OCI-LY7 (cell line): ENCODE measurements at regions not wholly inside any gene's neighbourhood (a gene's known extent, or its start where the extent isn't known, plus 50 kb on each side); places are given as distances from the start of the nearest gene placed in this dataset.

Experiments
- BruUV-seq: library from RNA; stranded (reverse); fragments of 400-500 nt; replicated peaks from 2 replicates; lab custom pipeline; 2021; lab: Mats Ljungman, UMichigan
- CTCF ChIA-PET: fragments of 300-600 bp; sonication (Branson Sonifier 250); formaldehyde crosslinking; loops from one replicate; lab custom pipeline; 2022; ENCODE audit warnings: antibody characterized with exemption; ENCODE audit not compliant: unreplicated experiment; lab: Charles Lee
- POLR2A ChIA-PET: fragments of 300-600 bp; sonication (Branson Sonifier 250); formaldehyde crosslinking; loops from one replicate; lab custom pipeline; 2022; ENCODE audit warnings: antibody characterized with exemption; lab: Charles Lee
- DNase-seq: peaks from one replicate; pipeline ENCODE4 v3.0.0-alpha.2; 2015; ENCODE audit warnings: low spot score
- H2AFZ ChIP-seq: fragments of 200-600 bp; sonication (generic), shearing (Covaris generic); 2 replicates; pipeline ENCODE4 v1.6.1; 2014; ENCODE audit warnings: mild to moderate bottlenecking, antibody characterized with exemption, low read length, moderate library complexity
- H3K27ac ChIP-seq: fragments of 200-600 bp; sonication (generic); 2 replicates; pipeline ENCODE4 v1.5.1; 2014; ENCODE audit warnings: mixed run types, low read depth, mild to moderate bottlenecking, moderate library complexity, low read length, inconsistent platforms; ENCODE audit not compliant: poor library complexity, severe bottlenecking
- H3K36me3 ChIP-seq: fragments of 200-600 bp; sonication (generic); 2 replicates; pipeline ENCODE4 v1.6.1; 2014; ENCODE audit warnings: mild to moderate bottlenecking, antibody characterized with exemption, low read length, moderate library complexity, mixed read lengths; ENCODE audit not compliant: insufficient read depth
- H3K4me1 ChIP-seq: fragments of 200-600 bp; sonication (generic); 2 replicates; pipeline ENCODE4 v1.5.1; 2014; ENCODE audit warnings: mild to moderate bottlenecking, low read length; ENCODE audit not compliant: insufficient read depth, poor library complexity, severe bottlenecking
- H3K4me2 ChIP-seq: fragments of 200-600 bp; sonication (generic); 2 replicates; pipeline ENCODE4 v1.6.1; 2014; ENCODE audit warnings: mild to moderate bottlenecking, low read length
- H3K4me3 ChIP-seq: fragments of 200-600 bp; sonication (generic); 2 replicates; pipeline ENCODE4 v1.5.1; 2014; ENCODE audit warnings: mild to moderate bottlenecking, low read depth, low read length; ENCODE audit not compliant: poor library complexity, severe bottlenecking
- H3K79me2 ChIP-seq: fragments of 200-600 bp; sonication (generic); 2 replicates; pipeline ENCODE4 v1.6.1; 2016; ENCODE audit warnings: low read depth, mild to moderate bottlenecking, low read length, moderate library complexity, mixed read lengths; ENCODE audit not compliant: insufficient read depth
- H3K9me2 ChIP-seq: fragments of 200-600 bp; sonication (generic); 2 replicates; pipeline ENCODE4 v1.6.1; 2016; ENCODE audit warnings: mild to moderate bottlenecking, low read length, mixed read lengths; ENCODE audit not compliant: insufficient read depth
- H3K9me3 ChIP-seq: fragments of 200-600 bp; sonication (generic); 2 replicates; pipeline ENCODE4 v1.6.1; 2014; ENCODE audit warnings: mild to moderate bottlenecking, mixed run types, low read length, mixed read lengths
- H4K20me1 ChIP-seq: fragments of 200-600 bp; sonication (generic); 2 replicates; pipeline ENCODE4 v1.6.1; 2014; ENCODE audit warnings: mild to moderate bottlenecking, antibody characterized with exemption, low read length, moderate library complexity, mixed read lengths; ENCODE audit not compliant: insufficient read depth
- CTCF ChIP-seq: fragments of 200-600 bp; sonication (generic); conservative IDR thresholded peaks from 2 replicates; pipeline ENCODE4 v1.5.1; 2014; ENCODE audit warnings: mild to moderate bottlenecking, antibody characterized with exemption, low read length, moderate library complexity, mixed read lengths
- EZH2phosphoT487 ChIP-seq: fragments of 200-600 bp; sonication (generic); IDR thresholded peaks from 2 replicates; pipeline ENCODE4 v1.6.1; 2018; ENCODE audit warnings: low read depth, borderline replicate concordance, mild to moderate bottlenecking, mixed run types, antibody characterized with exemption, low read length, moderate library complexity, mixed read lengths
- intact Hi-C: fragments of 100-400 bp; cut with micrococcal nuclease; formaldehyde crosslinking; loops from one replicate; pipeline ENCODE4 v1.10.0; 2022; ENCODE audit not compliant: unreplicated experiment

- CTCF ChIA-PET: no interaction called here
- POLR2A ChIA-PET: interaction anchor here (0.7 kb wide), 1 partner anchor 457 kb away, joined by 3 read pairs; no protein-coding TSS in a partner anchor
- TF ChIP-seq EZH2phosphoT487: no peak
- TF ChIP-seq CTCF: no peak
- Histone ChIP-seq H2AFZ (no peak overlapping the region), H3K9me3 (no peaks in the 10 kb centered on the region), H3K9me2 (no peaks in the 10 kb centered on the region), H3K79me2 (no peaks in the 10 kb centered on the region), H4K20me1 (no peaks in the 10 kb centered on the region), H3K36me3 (no peaks in the 10 kb centered on the region), H3K27ac (no peak overlapping the region), H3K4me2 (no peak overlapping the region), H3K4me1 (no peaks in the 10 kb centered on the region), H3K4me3 (no peak overlapping the region)
- intact Hi-C loops: no loop called here
- no peak for DNase-seq
- BruUV-seq: no TSS peak
These were observed 244.3 kb upstream of the KCND2 start for GRCh38 chr7:120028636-120029035.

GRCh38 chr7:120030876-120031275 lies 242.1 kb upstream of the KCND2 start:
- CTCF ChIA-PET: no interaction called here
- no peak for TF ChIP-seq CTCF
- TF ChIP-seq EZH2phosphoT487: no peak
- POLR2A ChIA-PET: no interaction called here
- H3K27ac ChIP-seq: no peak overlapping the region
- BruUV-seq: no TSS peak
- no peaks in the 10 kb centered on the region for H4K20me1 ChIP-seq
- no peaks in the 10 kb centered on the region for H3K4me1 ChIP-seq
- no peaks in the 10 kb centered on the region for H3K9me3 ChIP-seq
- H3K4me3 ChIP-seq: no peak overlapping the region
- no peak overlapping the region for H3K4me2 ChIP-seq
- intact Hi-C loops: no loop called here
- H2AFZ ChIP-seq: no peak overlapping the region
- no peak for DNase-seq
- H3K79me2 ChIP-seq: no peaks in the 10 kb centered on the region
- no peaks in the 10 kb centered on the region for H3K36me3 ChIP-seq
- H3K9me2 ChIP-seq: no peaks in the 10 kb centered on the region; the same call in 1 of the 2 replicates

GRCh38 chr7:120033114-120033513 lies 239.9 kb upstream of the KCND2 start:
- intact Hi-C loops: no loop called here
- no peaks in the 10 kb centered on the region; the same call in 1 of the 2 replicates for H3K9me2 ChIP-seq
- BruUV-seq: no TSS peak
- H3K36me3 ChIP-seq: no peaks in the 10 kb centered on the region
- no peak for TF ChIP-seq EZH2phosphoT487
- H3K4me1 ChIP-seq: no peaks in the 10 kb centered on the region
- no peaks in the 10 kb centered on the region for H3K79me2 ChIP-seq
- ChIA-PET CTCF (no interaction called here), POLR2A (no interaction called here)
- no peaks in the 10 kb centered on the region for H4K20me1 ChIP-seq
- no peak overlapping the region for H3K4me3 ChIP-seq
- no peak overlapping the region for H3K27ac ChIP-seq
- H3K4me2 ChIP-seq: no peak overlapping the region
- no peak overlapping the region for H2AFZ ChIP-seq
- DNase-seq: no peak
- no peaks in the 10 kb centered on the region for H3K9me3 ChIP-seq
